Activated CD4-positive, alpha-beta T cell treated with anti-CD3 and anti-CD28 coated beads, Interleukin-2, amount 10 ng/mL, durations not matched to agents 7 days and 5 days (primary cell): ENCODE measurements at regions not wholly inside any gene's neighbourhood (a gene's known extent, or its start where the extent isn't known, plus 50 kb on each side); places are given as distances from the start of the nearest gene placed in this dataset.
"Not testable (repeated sequence)": the region's sequence is repeated elsewhere in the genome, so short reads cannot be mapped to it uniquely, and the experiment has no call there.

Experiments
- CTCF ChIA-PET: fragments of 350-600 bp; sonication (Branson Sonifier 250); formaldehyde crosslinking; loops from one replicate; lab custom pipeline; 2021; ENCODE audit warnings: antibody characterized with exemption; lab: Charles Lee
- POLR2A ChIA-PET: fragments of 350-600 bp; sonication (Branson Sonifier 250); formaldehyde crosslinking; loops from one replicate; lab custom pipeline; 2021; ENCODE audit warnings: antibody characterized with exemption; lab: Charles Lee
- DNase-seq: peaks from one replicate; pipeline ENCODE4 v3.0.0-alpha.2; 2020
- H3K27ac Mint-ChIP-seq: one replicate; pipeline ENCODE4 v1.8.0; 2021; ENCODE audit warnings: mild to moderate bottlenecking, moderate library complexity, mixed read lengths
- H3K27me3 Mint-ChIP-seq: one replicate; pipeline ENCODE4 v1.8.0; 2021; ENCODE audit warnings: mixed read lengths
- H3K36me3 Mint-ChIP-seq: one replicate; pipeline ENCODE4 v1.8.0; 2021; ENCODE audit warnings: low read depth, mixed read lengths
- H3K4me1 Mint-ChIP-seq: one replicate; pipeline ENCODE4 v1.8.0; 2021; ENCODE audit warnings: mixed read lengths
- H3K4me3 Mint-ChIP-seq: one replicate; pipeline ENCODE4 v1.8.0; 2021; ENCODE audit warnings: mild to moderate bottlenecking, moderate library complexity, mixed read lengths
- H3K9me3 Mint-ChIP-seq: one replicate; pipeline ENCODE4 v1.8.0; 2021; ENCODE audit warnings: mixed read lengths

DNA sequence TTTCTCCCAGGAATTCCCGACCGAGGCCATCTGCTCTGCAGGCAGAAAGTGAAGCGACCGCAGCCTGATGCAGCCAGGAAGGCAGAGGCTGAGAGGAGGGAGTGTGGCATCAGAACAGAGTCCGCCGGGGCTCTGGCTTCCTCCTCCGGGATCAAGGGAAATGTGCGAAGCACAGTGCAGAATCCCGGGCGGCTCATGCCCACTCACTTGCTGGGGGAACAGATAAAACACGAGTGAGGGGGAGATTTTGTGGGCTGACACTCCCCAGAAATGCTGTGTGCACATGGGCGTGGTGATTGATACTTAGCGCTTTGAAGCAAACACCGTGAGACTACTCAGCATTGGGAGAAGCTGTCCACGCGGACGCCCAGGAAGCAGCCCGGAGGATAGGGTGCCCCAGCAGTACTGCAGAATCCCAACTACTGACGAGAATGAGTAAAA, 75.3 kb upstream of the POMP start:
- ChIA-PET CTCF (no interaction called here), POLR2A (no interaction called here)
- Mint-ChIP-seq H3K27me3 (no peaks in the 10 kb centered on the region), H3K4me3 (no peak overlapping the region), H3K4me1 (peaks cover 14% of the 10 kb centered on the region), H3K9me3 (no peaks in the 10 kb centered on the region), H3K27ac (no peak overlapping the region), H3K36me3 (no peaks in the 10 kb centered on the region)
- DNase-seq = no peak

DNA sequence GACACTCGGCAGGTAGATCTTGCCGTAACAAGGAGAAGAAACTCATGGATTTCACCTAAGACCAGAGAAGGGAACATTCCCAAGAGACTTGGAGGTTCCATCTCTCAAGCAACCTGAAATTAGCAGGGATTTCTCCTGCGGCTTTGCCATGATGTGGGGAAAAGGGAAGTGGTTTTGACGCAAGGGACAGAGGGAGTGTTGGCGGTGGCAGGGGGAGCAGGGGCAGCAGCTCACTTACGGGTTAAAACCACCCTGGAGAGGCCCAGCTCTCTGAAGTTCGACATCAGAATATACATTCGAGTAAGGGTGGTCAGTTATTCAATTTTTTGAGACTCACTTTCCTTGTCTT, 76.1 kb upstream of the POMP start:
- no peaks in the 10 kb centered on the region for H3K9me3 Mint-ChIP-seq
- peaks cover 14% of the 10 kb centered on the region for H3K4me1 Mint-ChIP-seq
- no peak overlapping the region for H3K4me3 Mint-ChIP-seq
- DNase-seq = no peak
- no peak overlapping the region for H3K27ac Mint-ChIP-seq
- H3K27me3 Mint-ChIP-seq = no peaks in the 10 kb centered on the region
- no peaks in the 10 kb centered on the region for H3K36me3 Mint-ChIP-seq
- CTCF ChIA-PET = interaction anchor here (0.7 kb wide), 1 partner anchor 13 kb away, joined by 3 read pairs; no protein-coding TSS in a partner anchor
- POLR2A ChIA-PET = no interaction called here

DNA sequence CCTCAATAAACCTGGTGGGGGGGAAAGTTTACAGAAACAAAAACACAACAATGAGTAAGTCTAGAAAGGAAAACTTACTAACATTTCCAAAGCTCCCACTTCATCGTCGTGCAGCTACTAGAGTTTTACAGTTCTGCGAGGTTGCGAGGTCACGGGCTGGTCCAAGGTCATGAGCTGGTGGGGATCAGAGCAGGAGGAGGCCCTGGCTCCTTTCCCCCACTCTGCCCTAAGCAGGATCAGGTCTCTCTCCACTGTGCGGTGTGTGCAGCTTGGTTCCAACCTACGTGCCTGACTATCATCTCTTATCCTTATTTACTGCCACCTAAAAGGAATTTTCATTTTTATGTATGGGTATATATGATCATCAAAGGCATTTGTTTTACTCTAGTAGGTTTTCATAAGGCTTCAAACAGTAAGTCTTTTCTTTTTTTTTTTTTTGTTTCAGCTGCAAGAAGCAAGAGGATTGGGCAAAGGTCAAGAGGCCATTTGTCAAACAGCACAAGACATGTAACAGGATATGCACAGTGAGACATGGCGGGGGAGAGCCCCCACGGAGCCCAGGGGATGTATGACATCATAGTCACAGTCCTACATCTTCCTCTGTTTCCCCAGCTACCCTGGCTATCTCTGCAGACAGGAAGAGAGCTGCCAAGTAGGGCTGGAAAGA, 76.6 kb upstream of the POMP start:
- no peak overlapping the region for H3K27ac Mint-ChIP-seq
- no peaks in the 10 kb centered on the region for H3K27me3 Mint-ChIP-seq
- no peaks in the 10 kb centered on the region for H3K36me3 Mint-ChIP-seq
- CTCF ChIA-PET = interaction anchor here (0.7 kb wide), 1 partner anchor 13 kb away, joined by 3 read pairs; no protein-coding TSS in a partner anchor
- DNase-seq = no peak
- H3K9me3 Mint-ChIP-seq = no peaks in the 10 kb centered on the region
- no peak overlapping the region for H3K4me3 Mint-ChIP-seq
- H3K4me1 Mint-ChIP-seq = peaks cover 14% of the 10 kb centered on the region
- POLR2A ChIA-PET = no interaction called here

DNA sequence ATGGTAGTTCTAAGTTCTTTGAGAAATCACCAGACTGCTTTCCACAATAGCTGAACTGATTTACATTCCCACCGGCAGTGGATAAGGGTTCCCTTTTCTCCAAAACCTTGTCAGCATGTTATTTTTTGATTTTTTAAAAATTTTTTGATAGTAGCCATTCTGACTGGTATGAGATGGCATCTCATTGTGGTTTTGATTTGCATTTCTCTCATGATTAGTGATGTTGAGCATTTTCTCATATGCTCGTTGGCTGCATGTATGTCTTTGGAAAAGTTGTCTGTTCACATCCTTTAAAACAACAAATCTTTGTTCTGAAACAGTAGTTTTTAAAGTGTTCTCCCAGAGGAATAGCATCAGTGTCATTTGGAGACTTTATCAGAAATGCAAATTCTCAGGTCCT, 77.5 kb upstream of the POMP start:
- Mint-ChIP-seq H3K27ac (no peak overlapping the region), H3K36me3 (no peaks in the 10 kb centered on the region), H3K4me3 (no peak overlapping the region), H3K9me3 (no peaks in the 10 kb centered on the region), H3K4me1 (peaks cover 14% of the 10 kb centered on the region), H3K27me3 (no peaks in the 10 kb centered on the region)
- no peak for DNase-seq
- ChIA-PET POLR2A (no interaction called here), CTCF (no interaction called here)

DNA sequence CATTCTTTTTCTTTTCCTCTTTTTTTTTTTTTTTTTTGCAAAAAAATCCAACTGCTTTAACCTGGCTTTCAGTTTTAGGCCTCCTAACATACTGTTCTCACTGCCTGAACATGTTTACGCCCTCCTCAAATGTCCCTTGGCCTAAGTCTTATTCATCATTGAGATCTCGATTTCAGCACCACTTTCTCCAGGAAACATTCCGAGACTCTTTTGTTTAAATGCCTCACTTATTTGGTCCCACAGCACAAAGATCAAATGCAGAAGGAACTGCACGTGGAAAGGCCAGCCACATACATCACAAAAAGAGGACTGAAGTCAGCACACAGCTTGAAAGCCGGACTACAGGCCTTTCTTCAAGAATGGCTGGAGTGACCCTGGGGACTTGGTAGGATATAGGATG, 79.2 kb upstream of the POMP start:
- POLR2A ChIA-PET = no interaction called here
- Mint-ChIP-seq H3K27me3 (no peaks in the 10 kb centered on the region), H3K4me1 (peaks cover 8% of the 10 kb centered on the region), H3K36me3 (no peaks in the 10 kb centered on the region), H3K9me3 (no peaks in the 10 kb centered on the region), H3K4me3 (no peak overlapping the region), H3K27ac (no peak overlapping the region)
- CTCF ChIA-PET = no interaction called here
- no peak for DNase-seq

DNA sequence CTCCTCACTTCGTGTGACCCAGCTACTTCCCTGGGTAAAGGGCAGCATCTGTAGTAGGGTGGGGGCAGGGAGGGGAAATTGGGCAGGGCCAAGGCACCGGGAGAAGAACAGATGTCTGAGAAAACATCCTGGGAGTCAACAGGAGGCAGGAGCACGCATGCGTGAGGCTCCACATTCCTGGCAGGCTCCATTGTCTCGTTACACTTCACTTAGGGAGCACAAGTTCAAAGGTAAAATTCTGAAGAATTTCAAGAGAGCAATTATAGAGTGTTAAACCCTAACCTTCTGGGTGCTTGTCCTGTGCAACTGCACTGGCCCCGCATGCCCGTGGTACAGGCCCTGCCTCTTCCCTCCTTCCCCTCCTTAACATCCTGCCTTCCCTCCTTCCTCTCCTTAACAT, 79.6 kb upstream of the POMP start:
- CTCF ChIA-PET = no interaction called here
- Mint-ChIP-seq H3K4me3 (no peak overlapping the region), H3K36me3 (no peaks in the 10 kb centered on the region), H3K27me3 (no peaks in the 10 kb centered on the region), H3K27ac (no peak overlapping the region), H3K4me1 (peaks cover 10% of the 10 kb centered on the region), H3K9me3 (no peaks in the 10 kb centered on the region)
- POLR2A ChIA-PET = no interaction called here
- no peak for DNase-seq

DNA sequence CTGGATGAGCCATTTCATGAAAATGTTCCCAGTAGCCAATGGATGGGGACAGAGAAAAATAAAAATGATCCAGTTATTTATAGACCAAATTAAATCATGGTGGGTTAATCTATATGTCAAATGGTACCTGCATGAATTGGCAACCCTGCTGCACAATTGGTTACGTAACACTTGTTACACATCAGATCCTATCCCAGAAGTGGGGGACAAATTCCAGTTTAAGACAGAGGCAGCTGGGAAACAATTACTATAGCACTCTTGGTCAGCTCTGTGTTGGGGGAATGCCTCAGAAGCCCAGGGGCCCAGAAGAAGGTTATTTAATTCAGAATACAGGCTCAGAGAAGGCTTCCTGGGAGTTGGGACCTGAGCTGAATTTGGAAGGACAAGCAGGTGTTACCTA, 81.1 kb upstream of the FLT1 start:
- Mint-ChIP-seq H3K4me3 (no peak overlapping the region), H3K27ac (no peak overlapping the region), H3K27me3 (no peaks in the 10 kb centered on the region), H3K9me3 (peaks cover 2% of the 10 kb centered on the region), H3K4me1 (peaks cover 5% of the 10 kb centered on the region), H3K36me3 (no peaks in the 10 kb centered on the region)
- no peak for DNase-seq
- CTCF ChIA-PET = interaction anchor here (0.5 kb wide), 1 partner anchor 500 kb away, joined by 4 read pairs; no protein-coding TSS in a partner anchor
- POLR2A ChIA-PET = no interaction called here

DNA sequence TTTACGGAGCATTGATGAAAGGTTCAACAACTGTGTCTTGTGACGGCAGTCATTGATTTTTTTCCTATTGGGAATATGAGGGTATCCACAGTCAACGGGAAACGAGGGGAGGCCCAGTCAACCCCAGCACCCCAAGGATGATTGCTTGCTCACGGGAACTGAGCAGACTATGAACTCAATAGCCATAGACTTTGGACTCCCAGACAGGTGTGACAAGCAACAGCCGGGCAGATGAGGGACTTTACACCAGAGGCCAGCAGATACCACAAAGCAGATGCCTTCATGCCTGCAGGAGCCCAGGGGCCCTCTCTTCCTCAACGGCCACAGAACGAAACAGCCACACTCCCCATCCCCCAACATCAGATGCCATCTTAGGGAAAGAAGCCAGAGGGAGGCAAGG, 80.3 kb upstream of the FLT1 start:
- Mint-ChIP-seq H3K4me3 (no peak overlapping the region), H3K27me3 (no peaks in the 10 kb centered on the region), H3K27ac (no peak overlapping the region), H3K36me3 (no peaks in the 10 kb centered on the region), H3K4me1 (peaks cover 5% of the 10 kb centered on the region), H3K9me3 (peaks cover 2% of the 10 kb centered on the region)
- ChIA-PET POLR2A (no interaction called here), CTCF (no interaction called here)
- DNase-seq = no peak

DNA sequence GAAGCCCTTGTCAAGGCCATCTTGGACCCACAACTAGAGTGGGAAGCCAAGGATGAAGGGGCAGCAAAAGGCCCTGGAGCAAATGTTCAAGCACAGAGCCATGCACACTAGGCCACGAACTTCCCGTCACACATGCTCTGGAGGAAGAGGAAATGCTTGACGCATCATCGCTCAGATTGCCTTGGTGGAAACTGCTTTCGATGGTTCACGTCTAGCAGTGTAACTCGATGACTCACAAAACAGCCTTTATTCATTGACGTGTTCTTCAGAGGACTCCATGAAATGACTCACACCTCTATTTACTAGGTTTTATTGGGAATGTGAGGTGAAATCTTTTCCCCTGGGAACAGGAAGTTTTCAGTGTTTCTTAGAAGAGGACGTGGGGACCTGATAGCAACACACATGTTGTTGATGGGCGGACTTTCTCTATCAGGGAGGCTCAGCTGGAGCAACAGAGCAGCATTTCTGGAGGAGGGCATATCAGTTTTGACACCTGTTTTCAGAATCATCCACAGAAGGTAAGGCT, 79.8 kb upstream of the FLT1 start:
- H3K27ac Mint-ChIP-seq = no peak overlapping the region
- H3K4me3 Mint-ChIP-seq = no peak overlapping the region
- ChIA-PET POLR2A (no interaction called here), CTCF (no interaction called here)
- peak; percentile 10 for DNase-seq
- peaks cover 2% of the 10 kb centered on the region for H3K9me3 Mint-ChIP-seq
- no peaks in the 10 kb centered on the region for H3K27me3 Mint-ChIP-seq
- H3K4me1 Mint-ChIP-seq = peaks cover 5% of the 10 kb centered on the region
- H3K36me3 Mint-ChIP-seq = no peaks in the 10 kb centered on the region

DNA sequence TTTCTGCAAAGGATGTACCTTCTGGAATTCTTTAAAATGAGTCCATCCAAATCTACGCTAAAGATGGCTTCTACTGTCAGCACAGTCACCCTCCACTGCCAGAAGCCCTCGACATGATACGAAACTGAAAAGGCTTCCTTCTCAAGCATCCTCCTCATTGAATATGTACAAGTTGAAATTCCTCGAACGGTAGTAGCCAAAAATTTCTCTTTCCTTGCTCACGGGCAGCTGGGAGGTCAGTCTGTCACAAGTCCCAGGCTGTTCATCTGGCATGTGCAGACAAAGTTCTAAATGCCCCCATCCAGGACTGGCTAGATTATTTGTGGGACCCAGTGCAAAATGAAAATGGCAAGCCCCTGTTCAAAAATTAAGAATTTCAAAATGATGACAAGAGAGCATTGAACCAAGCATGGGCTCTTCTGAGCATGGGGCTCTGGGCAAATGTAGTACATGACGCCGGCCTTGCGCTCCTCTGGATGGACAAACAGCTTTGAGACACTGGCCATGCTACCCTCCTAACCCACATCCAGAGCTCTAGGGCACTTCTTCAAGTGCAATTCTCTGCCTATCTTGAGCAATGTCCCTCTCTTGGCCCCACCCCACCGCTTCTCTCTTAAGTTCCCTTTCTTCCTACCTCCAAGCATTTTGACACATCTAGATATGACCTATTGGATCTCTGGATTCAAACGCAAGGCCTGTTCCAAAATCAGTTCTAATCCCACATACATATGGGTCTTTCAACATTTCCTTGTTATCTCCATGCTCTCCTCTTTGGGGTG, 78.9 kb upstream of the FLT1 start:
- peaks cover 2% of the 10 kb centered on the region for H3K9me3 Mint-ChIP-seq
- H3K36me3 Mint-ChIP-seq = no peaks in the 10 kb centered on the region
- DNase-seq = no peak
- H3K4me3 Mint-ChIP-seq = no peak overlapping the region
- no peak overlapping the region for H3K27ac Mint-ChIP-seq
- ChIA-PET POLR2A (no interaction called here), CTCF (no interaction called here)
- H3K27me3 Mint-ChIP-seq = no peaks in the 10 kb centered on the region
- peaks cover 5% of the 10 kb centered on the region for H3K4me1 Mint-ChIP-seq

DNA sequence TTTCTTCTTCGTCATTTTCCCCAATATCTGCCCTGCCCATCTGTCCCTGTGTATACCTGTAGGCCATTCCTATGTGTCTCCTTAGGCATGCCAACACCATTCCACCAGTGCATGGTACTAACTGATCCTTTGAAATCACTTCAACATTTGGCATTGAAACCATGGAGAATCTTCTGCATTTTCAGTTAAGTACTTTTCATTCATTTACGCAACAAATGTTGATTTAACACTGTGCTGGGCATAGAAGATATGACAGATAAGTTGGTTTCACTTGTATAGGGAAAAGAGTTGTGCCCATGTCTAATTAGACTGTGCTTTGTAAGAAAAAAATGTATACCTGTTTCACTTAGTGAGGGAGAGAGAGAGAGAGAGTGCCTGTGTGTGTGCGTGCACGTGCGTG, 77.9 kb upstream of the FLT1 start:
- Mint-ChIP-seq H3K27ac (no peak overlapping the region), H3K9me3 (peaks cover 2% of the 10 kb centered on the region), H3K4me3 (no peak overlapping the region), H3K4me1 (peaks cover 5% of the 10 kb centered on the region), H3K36me3 (no peaks in the 10 kb centered on the region), H3K27me3 (no peaks in the 10 kb centered on the region)
- no peak for DNase-seq
- CTCF ChIA-PET = no interaction called here
- POLR2A ChIA-PET = no interaction called here

DNA sequence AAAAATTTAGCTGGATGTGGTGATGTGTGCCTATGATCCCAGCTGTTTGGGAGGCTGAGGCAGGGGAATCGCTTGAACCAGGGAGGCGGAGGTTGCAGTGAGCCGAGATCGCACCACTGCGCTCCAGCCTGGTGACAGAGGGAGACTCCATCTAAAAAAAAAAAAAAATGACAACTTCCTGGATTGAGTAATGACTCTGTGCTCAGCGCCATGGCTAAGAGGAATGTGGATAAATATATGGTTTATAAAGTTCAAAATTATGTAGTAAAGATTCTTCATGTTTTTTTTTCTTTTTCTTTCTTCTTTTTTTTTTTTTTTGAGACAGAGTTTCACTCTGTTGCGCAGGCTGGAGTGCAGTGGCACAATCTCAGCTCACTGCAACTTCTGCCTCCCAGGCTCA, 75.4 kb upstream of the FLT1 start:
- DNase-seq, H3K4me3 Mint-ChIP-seq, H3K36me3 Mint-ChIP-seq, H3K4me1 Mint-ChIP-seq, POLR2A ChIA-PET, H3K9me3 Mint-ChIP-seq, H3K27ac Mint-ChIP-seq, H3K27me3 Mint-ChIP-seq: not testable (repeated sequence)
- CTCF ChIA-PET = interaction anchor here (0.6 kb wide), 1 partner anchor 342 kb away, joined by 3 read pairs; no protein-coding TSS in a partner anchor

DNA sequence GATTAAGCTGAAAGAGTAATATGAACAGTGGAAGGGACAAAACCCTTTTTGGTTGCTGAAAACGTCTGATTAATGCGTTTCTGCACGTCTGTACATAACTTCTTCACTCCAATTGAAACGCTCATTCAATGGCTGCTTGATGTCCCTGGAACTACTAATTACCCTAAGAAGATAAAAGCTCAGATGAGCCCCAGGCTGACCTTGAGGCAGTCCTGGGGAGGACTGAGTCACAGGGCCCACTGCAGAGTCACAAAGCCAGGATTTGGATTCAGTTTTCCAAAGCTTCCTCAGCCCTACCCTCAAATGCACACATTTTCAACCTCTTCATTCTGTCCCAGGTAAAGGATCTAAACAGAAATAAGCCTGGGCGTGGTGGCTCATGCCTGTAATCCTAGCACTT, 75.0 kb upstream of the FLT1 start:
- Mint-ChIP-seq H3K27ac (no peak overlapping the region), H3K9me3 (peaks cover 2% of the 10 kb centered on the region), H3K36me3 (no peaks in the 10 kb centered on the region), H3K4me3 (no peak overlapping the region), H3K27me3 (no peaks in the 10 kb centered on the region), H3K4me1 (peaks cover 3% of the 10 kb centered on the region)
- DNase-seq = no peak
- ChIA-PET POLR2A (no interaction called here), CTCF (no interaction called here)
